Lower lobe of right lung (tissue), 2 donors: ENCODE measurements at regions not wholly inside any gene's neighbourhood (a gene's known extent, or its start where the extent isn't known, plus 50 kb on each side); places are given as distances from the start of the nearest gene placed in this dataset.

Source experiments
- ATAC-seq, 2 donors: fragments of 200-7000 bp; cut with Tn5 transposase; one replicate each; pipeline ENCODE4 v1.9.1; 2020 to 2022; ENCODE audit warnings: mild to moderate bottlenecking in 2 of 2, moderate library complexity in 2 of 2
- DNase-seq: peaks from one replicate; pipeline ENCODE4 v3.0.0-alpha.2; 2020
- H3K27ac ChIP-seq: fragments of 200-600 bp; one replicate; pipeline ENCODE4 v1.8.0; 2022
- H3K27me3 ChIP-seq: fragments of 200-600 bp; one replicate; pipeline ENCODE4 v1.8.0; 2022; ENCODE audit warnings: low read depth
- H3K36me3 ChIP-seq: fragments of 200-600 bp; one replicate; pipeline ENCODE4 v1.8.0; 2022; ENCODE audit warnings: mild to moderate bottlenecking
- H3K4me1 ChIP-seq: fragments of 200-600 bp; one replicate; pipeline ENCODE4 v1.8.0; 2022
- H3K4me3 ChIP-seq: fragments of 200-600 bp; one replicate; pipeline ENCODE4 v1.8.0; 2022; ENCODE audit warnings: mild to moderate bottlenecking
- H3K9me3 ChIP-seq: fragments of 200-600 bp; one replicate; pipeline ENCODE4 v1.8.0; 2022
- intact Hi-C: fragments of 100-400 bp; cut with DNase I; formaldehyde crosslinking; loops from one replicate; pipeline ENCODE4 v1.11.0; 2022
- TF ChIP-seq, protein P1 (sequence below): fragments of 200-600 bp; IDR thresholded peaks from one replicate; pipeline ENCODE4 v1.8.0; 2022; ENCODE audit warnings: antibody characterized with exemption, mild to moderate bottlenecking
- donor health status: DM: no; HTN: yes; CAD: no; lungs with severe emphysema.

DNA sequence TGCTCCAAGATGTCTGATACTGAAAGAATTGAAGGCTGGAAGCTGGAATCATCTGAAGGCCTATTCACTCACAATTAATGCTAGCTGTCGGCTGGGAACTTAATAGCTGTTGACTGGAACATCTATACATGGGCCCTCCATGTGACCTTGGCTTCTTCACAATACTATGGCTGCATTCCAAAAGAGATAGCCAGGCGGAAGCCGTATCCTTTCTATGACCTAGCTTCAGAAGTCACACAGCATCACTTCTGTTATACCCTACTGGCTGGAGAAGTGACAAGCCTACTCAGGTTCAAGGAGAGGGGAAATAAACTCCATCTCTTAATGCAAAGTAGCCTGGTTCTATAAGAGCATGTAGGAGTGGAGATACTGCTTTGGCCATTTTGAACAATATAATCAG, 50.9 kb upstream of the SPRED1 start:
- no peak for ATAC-seq
- H3K27ac ChIP-seq, result no peak overlapping the region
- intact Hi-C loops, result no loop called here

DNA sequence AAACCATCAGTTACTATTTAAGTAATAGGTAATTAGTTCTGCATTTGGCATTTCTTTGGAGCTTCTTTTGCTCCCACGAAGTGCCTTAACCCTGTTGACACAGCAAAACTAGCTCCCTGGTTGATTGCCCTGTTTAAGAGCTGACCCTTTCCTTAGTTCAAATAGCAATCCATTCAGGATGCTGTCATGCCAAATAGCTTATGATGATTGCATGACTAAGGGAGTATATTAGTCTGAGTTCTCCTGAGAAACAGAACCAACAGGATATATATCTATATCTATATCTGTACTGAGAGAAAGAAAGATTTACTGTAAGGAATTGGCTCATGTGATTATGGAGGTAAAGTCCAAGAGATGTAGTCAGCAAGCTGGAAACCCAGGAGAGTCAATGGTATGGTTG, 50.3 kb upstream of the SPRED1 start:
- Histone ChIP-seq H3K36me3 (no peaks in the 10 kb centered on the region), H3K4me1 (peaks cover 17% of the 10 kb centered on the region), H3K4me3 (no peak overlapping the region), H3K27ac (no peak overlapping the region), H3K9me3 (no peaks in the 10 kb centered on the region), H3K27me3 (no peaks in the 10 kb centered on the region)
- intact Hi-C loops, result no loop called here
- ATAC-seq (no peak), DNase-seq (no peak)
- TF ChIP-seq, protein P1, sequence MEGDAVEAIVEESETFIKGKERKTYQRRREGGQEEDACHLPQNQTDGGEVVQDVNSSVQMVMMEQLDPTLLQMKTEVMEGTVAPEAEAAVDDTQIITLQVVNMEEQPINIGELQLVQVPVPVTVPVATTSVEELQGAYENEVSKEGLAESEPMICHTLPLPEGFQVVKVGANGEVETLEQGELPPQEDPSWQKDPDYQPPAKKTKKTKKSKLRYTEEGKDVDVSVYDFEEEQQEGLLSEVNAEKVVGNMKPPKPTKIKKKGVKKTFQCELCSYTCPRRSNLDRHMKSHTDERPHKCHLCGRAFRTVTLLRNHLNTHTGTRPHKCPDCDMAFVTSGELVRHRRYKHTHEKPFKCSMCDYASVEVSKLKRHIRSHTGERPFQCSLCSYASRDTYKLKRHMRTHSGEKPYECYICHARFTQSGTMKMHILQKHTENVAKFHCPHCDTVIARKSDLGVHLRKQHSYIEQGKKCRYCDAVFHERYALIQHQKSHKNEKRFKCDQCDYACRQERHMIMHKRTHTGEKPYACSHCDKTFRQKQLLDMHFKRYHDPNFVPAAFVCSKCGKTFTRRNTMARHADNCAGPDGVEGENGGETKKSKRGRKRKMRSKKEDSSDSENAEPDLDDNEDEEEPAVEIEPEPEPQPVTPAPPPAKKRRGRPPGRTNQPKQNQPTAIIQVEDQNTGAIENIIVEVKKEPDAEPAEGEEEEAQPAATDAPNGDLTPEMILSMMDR, result no peak

More for the DNA sequence above, 50.9 kb upstream of the SPRED1 start:
- Histone ChIP-seq H3K4me3 (no peak overlapping the region), H3K4me1 (peaks cover 12% of the 10 kb centered on the region), H3K27me3 (no peaks in the 10 kb centered on the region), H3K9me3 (no peaks in the 10 kb centered on the region), H3K36me3 (no peaks in the 10 kb centered on the region)
- TF ChIP-seq, protein P1, result no peak
- DNase-seq, result no peak
